AG04450 (cell line): ENCODE measurements at regions not wholly inside any gene's neighbourhood (a gene's known extent, or its start where the extent isn't known, plus 50 kb on each side); places are given as distances from the start of the nearest gene placed in this dataset.

Experiments
- CTCF ChIA-PET: fragments of 300-600, 350-600 bp; formaldehyde crosslinking; extraction: SDS; loops from one replicate; lab custom pipeline; 2022; ENCODE audit warnings: antibody characterized with exemption, inconsistent platforms; lab: Charles Lee
- POLR2A ChIA-PET: fragments of 350-600 bp; formaldehyde crosslinking; extraction: SDS; loops from one replicate; lab custom pipeline; 2021; ENCODE audit warnings: antibody characterized with exemption, inconsistent platforms; lab: Yijun Ruan, JAX
- DNase-seq: peaks from one replicate; pipeline ENCODE4 v3.0.0-alpha.2; 2011; ENCODE audit warnings: low read depth, low spot score
- H3K27ac ChIP-seq: one replicate; pipeline ENCODE4 v1.5.1; 2012; ENCODE audit warnings: low read depth, low read length, control low read depth
- H3K27me3 ChIP-seq: one replicate; pipeline ENCODE4 v1.6.0; 2012; ENCODE audit warnings: low read length; ENCODE audit not compliant: control insufficient read depth, insufficient read depth
- H3K4me3 ChIP-seq: 2 replicates; pipeline ENCODE4 v1.5.1; 2011; ENCODE audit warnings: mild to moderate bottlenecking, low read depth, low read length, control low read depth
- H3K9me3 ChIP-seq: 2 replicates; pipeline ENCODE4 v1.5.1; 2012; ENCODE audit warnings: low read length; ENCODE audit not compliant: control insufficient read depth, insufficient read depth
- CTCF ChIP-seq: IDR thresholded peaks from 2 replicates; pipeline ENCODE4 v1.5.1; 2011; ENCODE audit warnings: low read depth, low read length, control low read depth, inconsistent platforms

- POLR2A ChIA-PET: no interaction called here
- H3K9me3 ChIP-seq: no peaks in the 10 kb centered on the region
- CTCF ChIA-PET: no interaction called here
- no peak overlapping the region for H3K27ac ChIP-seq
- peaks cover 31% of the 10 kb centered on the region for H3K27me3 ChIP-seq
- TF ChIP-seq CTCF: no peak
- DNase-seq: no peak
- H3K4me3 ChIP-seq: no peak overlapping the region
Observed at GRCh38 chr3:193764959-193765358, 172.0 kb downstream of the OPA1 start.

- TF ChIP-seq CTCF: no peak
- no peak overlapping the region for H3K27ac ChIP-seq
- no peak overlapping the region for H3K4me3 ChIP-seq
- no peak for DNase-seq
- H3K27me3 ChIP-seq: peaks cover 42% of the 10 kb centered on the region
- POLR2A ChIA-PET: no interaction called here
- no peaks in the 10 kb centered on the region for H3K9me3 ChIP-seq
- CTCF ChIA-PET: interaction anchor here (1.2 to 2.6 kb wide), 3 partner anchors 13 to 576 kb away, joined by 4 to 8 read pairs (median 8); no protein-coding TSS in a partner anchor
Observed at GRCh38 chr3:193767353-193768069, 174.5 kb downstream of the OPA1 start.

- Histone ChIP-seq H3K9me3 (no peaks in the 10 kb centered on the region), H3K27me3 (peaks cover 41% of the 10 kb centered on the region), H3K4me3 (no peak overlapping the region), H3K27ac (no peak overlapping the region)
- no peak for TF ChIP-seq CTCF
- ChIA-PET POLR2A (no interaction called here), CTCF (interaction anchor here (2.4 to 2.6 kb wide), 2 partner anchors 12 to 548 kb away, joined by 8 read pairs; no protein-coding TSS in a partner anchor)
- DNase-seq: no peak
Observed at GRCh38 chr3:193768070-193768394, 175.0 kb downstream of the OPA1 start.

GRCh38 chr3:193769437-193769836, 176.4 kb downstream of the OPA1 start:
- no peaks in the 10 kb centered on the region for H3K9me3 ChIP-seq
- no peak for TF ChIP-seq CTCF
- peaks cover 49% of the 10 kb centered on the region for H3K27me3 ChIP-seq
- no peak overlapping the region for H3K27ac ChIP-seq
- CTCF ChIA-PET: interaction anchor here (1.5 to 2.2 kb wide), 2 partner anchors 546 to 574 kb away, joined by 3 to 7 read pairs; no protein-coding TSS in a partner anchor
- DNase-seq: no peak
- H3K4me3 ChIP-seq: no peak overlapping the region
- POLR2A ChIA-PET: no interaction called here

GRCh38 chr3:193771011-193771652, 178.1 kb downstream of the OPA1 start:
- H3K9me3 ChIP-seq: no peaks in the 10 kb centered on the region
- H3K4me3 ChIP-seq: no peak overlapping the region
- ChIA-PET CTCF (interaction anchor here (2.2 kb wide), 1 partner anchor 545 kb away, joined by 7 read pairs; no protein-coding TSS in a partner anchor), POLR2A (no interaction called here)
- TF ChIP-seq CTCF: no peak
- no peak overlapping the region for H3K27ac ChIP-seq
- DNase-seq: no peak
- peaks cover 52% of the 10 kb centered on the region for H3K27me3 ChIP-seq
